HepG2 (cell line): ENCODE measurements at regions not wholly inside any gene's neighbourhood (a gene's known extent, or its start where the extent isn't known, plus 50 kb on each side); places are given as distances from the start of the nearest gene placed in this dataset.

Experiments used
- CCDC6 ChIP-seq: sonication (generic); formaldehyde crosslinking; IDR thresholded peaks from 2 replicates; pipeline ENCODE4 v1.8.1; 2022; ENCODE audit warnings: mild to moderate bottlenecking, missing genetic modification reagents, moderate library complexity
- DR1 ChIP-seq: sonication (generic); formaldehyde crosslinking; IDR thresholded peaks from 2 replicates; pipeline ENCODE4 v1.8.0; 2021; ENCODE audit warnings: mild to moderate bottlenecking, missing genetic modification reagents, inconsistent platforms
- FOXP4 ChIP-seq: sonication (generic); formaldehyde crosslinking; IDR thresholded peaks from 2 replicates; pipeline ENCODE4 v1.4.0; 2020; ENCODE audit warnings: missing genetic modification reagents
- SMC3 ChIP-seq: IDR thresholded peaks from 2 replicates; pipeline ENCODE4 v1.6.1; 2011; ENCODE audit warnings: low read length, improper control_type of control experiment
- UBTF ChIP-seq: sonication (generic); formaldehyde crosslinking; IDR thresholded peaks from 2 replicates; pipeline ENCODE4 v1.4.0; 2020; ENCODE audit warnings: mild to moderate bottlenecking, missing genetic modification reagents
- ZFX ChIP-seq: sonication (generic); formaldehyde crosslinking; IDR thresholded peaks from 2 replicates; pipeline ENCODE4 v1.4.0; 2020; ENCODE audit warnings: mild to moderate bottlenecking, low read depth, missing genetic modification reagents, moderate library complexity
- ZNF687 ChIP-seq: sonication (generic); formaldehyde crosslinking; IDR thresholded peaks from 2 replicates; pipeline ENCODE4 v1.5.1; 2020; ENCODE audit warnings: mild to moderate bottlenecking, missing genetic modification reagents, moderate library complexity
- ZNF75D ChIP-seq: sonication (generic); formaldehyde crosslinking; IDR thresholded peaks from 2 replicates; pipeline ENCODE4 v1.8.1; 2023; ENCODE audit warnings: missing genetic modification reagents, mild to moderate bottlenecking, borderline replicate concordance

- TF ChIP-seq FOXP4 (no peak), DR1 (CRISPR knock-in tag) (no peak), ZNF687 (no peak), CCDC6 (CRISPR knock-in tag) (no peak), ZFX (no peak), UBTF (CRISPR knock-in tag) (no peak), ZNF75D (CRISPR knock-in tag) (no peak), SMC3 (no peak)
These were observed 806.1 kb upstream of the MAP3K7 start (continued) for GRCh38 chr6:91392951-91393350.
